AG04449 (cell line): ENCODE measurements at regions not wholly inside any gene's neighbourhood (a gene's known extent, or its start where the extent isn't known, plus 50 kb on each side); places are given as distances from the start of the nearest gene placed in this dataset.

Source experiments
- CTCF ChIA-PET: fragments of 350-600 bp; formaldehyde crosslinking; extraction: SDS; loops from one replicate; lab custom pipeline; 2021; ENCODE audit warnings: antibody characterized with exemption; lab: Yijun Ruan, JAX
- POLR2A ChIA-PET: fragments of 400-600, 350-600 bp; formaldehyde crosslinking; extraction: SDS; loops from one replicate; lab custom pipeline; 2020; ENCODE audit warnings: antibody characterized with exemption, inconsistent platforms; lab: Yijun Ruan, JAX
- DNase-seq: peaks from one replicate; pipeline ENCODE4 v3.0.0-alpha.2; 2010; ENCODE audit warnings: low read depth, low spot score
- H3K4me3 ChIP-seq: 2 replicates; pipeline ENCODE4 v1.5.1; 2011; ENCODE audit warnings: low read depth, mild to moderate bottlenecking, control low read depth, low read length
- TF ChIP-seq, protein P1 (sequence below): IDR thresholded peaks from one replicate; pipeline ENCODE4 v1.5.1; 2011; ENCODE audit warnings: mild to moderate bottlenecking, moderate library complexity, low read length, control low read depth, inconsistent platforms; ENCODE audit not compliant: insufficient read depth; ENCODE audit errors: missing control alignments

DNA sequence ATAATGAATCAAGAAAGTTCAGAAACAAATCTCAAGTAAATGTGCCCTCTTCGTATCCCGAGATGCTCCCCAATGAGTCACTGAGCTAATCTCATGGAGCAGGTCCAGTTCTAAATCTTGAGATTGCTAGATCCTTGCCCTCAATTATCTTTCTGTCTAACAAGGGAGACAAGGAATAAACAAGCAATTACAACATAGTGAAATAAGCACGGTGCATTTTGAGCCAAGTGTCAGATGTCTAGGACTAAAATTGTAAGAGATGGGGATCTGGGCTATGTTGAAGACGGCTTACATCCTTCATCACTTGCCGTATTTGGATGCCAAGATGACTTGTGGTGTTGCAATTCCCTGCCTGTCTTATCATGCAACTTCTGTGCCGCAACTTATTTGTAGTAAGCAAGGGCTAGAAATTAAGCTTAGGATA, 56.5 kb upstream of the ADGRF1 start:
- no peak overlapping the region for H3K4me3 ChIP-seq
- TF ChIP-seq, protein P1, sequence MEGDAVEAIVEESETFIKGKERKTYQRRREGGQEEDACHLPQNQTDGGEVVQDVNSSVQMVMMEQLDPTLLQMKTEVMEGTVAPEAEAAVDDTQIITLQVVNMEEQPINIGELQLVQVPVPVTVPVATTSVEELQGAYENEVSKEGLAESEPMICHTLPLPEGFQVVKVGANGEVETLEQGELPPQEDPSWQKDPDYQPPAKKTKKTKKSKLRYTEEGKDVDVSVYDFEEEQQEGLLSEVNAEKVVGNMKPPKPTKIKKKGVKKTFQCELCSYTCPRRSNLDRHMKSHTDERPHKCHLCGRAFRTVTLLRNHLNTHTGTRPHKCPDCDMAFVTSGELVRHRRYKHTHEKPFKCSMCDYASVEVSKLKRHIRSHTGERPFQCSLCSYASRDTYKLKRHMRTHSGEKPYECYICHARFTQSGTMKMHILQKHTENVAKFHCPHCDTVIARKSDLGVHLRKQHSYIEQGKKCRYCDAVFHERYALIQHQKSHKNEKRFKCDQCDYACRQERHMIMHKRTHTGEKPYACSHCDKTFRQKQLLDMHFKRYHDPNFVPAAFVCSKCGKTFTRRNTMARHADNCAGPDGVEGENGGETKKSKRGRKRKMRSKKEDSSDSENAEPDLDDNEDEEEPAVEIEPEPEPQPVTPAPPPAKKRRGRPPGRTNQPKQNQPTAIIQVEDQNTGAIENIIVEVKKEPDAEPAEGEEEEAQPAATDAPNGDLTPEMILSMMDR = no peak
- ChIA-PET POLR2A (no interaction called here), CTCF (interaction anchor here (1.0 to 12.1 kb wide), 13 partner anchors 8 to 212 kb away, joined by 3 to 331 read pairs (median 6); partner anchors contain the start of gene TNFRSF21)
- no peak for DNase-seq

GRCh38 chr6:47097092-47097945, 55.2 kb upstream of the ADGRF1 start:
- POLR2A ChIA-PET = no interaction called here

GRCh38 chr6:47096211-47096895, 54.2 kb upstream of the ADGRF1 start:
- no peak overlapping the region for H3K4me3 ChIP-seq
- TF ChIP-seq, protein P1 = no peak
- DNase-seq = no peak
- POLR2A ChIA-PET = no interaction called here
- CTCF ChIA-PET = interaction anchor here (0.9 to 12.1 kb wide), 14 partner anchors 9 to 481 kb away, joined by 3 to 331 read pairs (median 4); partner anchors contain the start of gene TNFRSF21

More at GRCh38 chr6:47097092-47097945, 55.2 kb upstream of the ADGRF1 start:
- no peak overlapping the region for H3K4me3 ChIP-seq
- DNase-seq = peak; percentile 42
- CTCF ChIA-PET = interaction anchor here (0.6 to 12.1 kb wide), 30 partner anchors 8 to 554 kb away, joined by 3 to 331 read pairs (median 4); partner anchors contain the start of gene TNFRSF21
- TF ChIP-seq, protein P1 = peak; percentile 53

GRCh38 chr6:47094241-47094925, 52.3 kb upstream of the ADGRF1 start:
- TF ChIP-seq, protein P1 = no peak
- H3K4me3 ChIP-seq = no peak overlapping the region
- no peak for DNase-seq
- ChIA-PET CTCF (interaction anchor here (12.1 kb wide), 1 partner anchor 216 kb away, joined by 331 read pairs; the partner anchor contains the start of gene TNFRSF21), POLR2A (no interaction called here)

DNA sequence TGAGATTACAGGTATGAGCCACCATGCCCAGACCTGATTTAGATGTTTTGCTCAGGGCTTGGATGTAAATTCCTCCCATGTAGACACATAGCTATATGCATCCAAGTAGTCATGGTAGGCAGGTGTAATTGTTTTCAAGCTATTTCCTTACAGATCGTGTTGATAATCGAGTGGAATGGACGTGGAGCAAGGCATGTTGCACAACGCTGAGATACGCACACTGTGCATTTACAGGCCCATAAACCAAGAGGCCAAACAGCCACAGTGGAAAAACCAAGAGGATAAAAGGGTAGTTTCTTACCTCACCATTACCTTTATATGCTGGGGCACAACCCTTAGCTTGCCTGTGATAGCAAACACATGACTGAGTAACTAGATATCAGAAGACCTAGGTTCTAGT, 51.0 kb upstream of the ADGRF1 start:
- POLR2A ChIA-PET = no interaction called here
- TF ChIP-seq, protein P1 = no peak
- H3K4me3 ChIP-seq = no peak overlapping the region
- no peak for DNase-seq
- CTCF ChIA-PET = interaction anchor here (1.1 to 12.1 kb wide), 2 partner anchors 10 to 217 kb away, joined by 3 to 331 read pairs; partner anchors contain the start of gene TNFRSF21
